ENCODE measurements at regions not wholly inside any gene's neighbourhood (a gene's known extent, or its start where the extent isn't known, plus 50 kb on each side); places are given as distances from the start of the nearest gene placed in this dataset.

DNA sequence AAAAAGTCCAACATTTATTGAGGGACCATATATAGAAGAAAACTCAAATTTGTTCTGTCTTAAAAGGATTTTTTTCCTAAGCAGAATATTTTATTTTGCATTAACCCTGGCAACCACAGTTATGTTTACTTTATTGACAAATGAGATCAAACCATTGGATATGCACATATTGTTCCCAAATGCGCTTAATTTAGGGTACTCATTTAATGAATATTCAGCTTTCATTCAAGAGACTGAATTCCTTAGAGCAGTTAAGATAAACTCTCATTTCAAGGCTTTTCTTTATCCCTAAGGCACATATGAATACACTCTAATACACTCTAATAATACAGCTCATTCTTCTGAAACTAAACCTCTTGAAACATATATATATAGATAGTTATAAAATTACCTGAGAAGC, 150.2 kb downstream of the HMHB1 start:
- TF ChIP-seq, protein P1, sequence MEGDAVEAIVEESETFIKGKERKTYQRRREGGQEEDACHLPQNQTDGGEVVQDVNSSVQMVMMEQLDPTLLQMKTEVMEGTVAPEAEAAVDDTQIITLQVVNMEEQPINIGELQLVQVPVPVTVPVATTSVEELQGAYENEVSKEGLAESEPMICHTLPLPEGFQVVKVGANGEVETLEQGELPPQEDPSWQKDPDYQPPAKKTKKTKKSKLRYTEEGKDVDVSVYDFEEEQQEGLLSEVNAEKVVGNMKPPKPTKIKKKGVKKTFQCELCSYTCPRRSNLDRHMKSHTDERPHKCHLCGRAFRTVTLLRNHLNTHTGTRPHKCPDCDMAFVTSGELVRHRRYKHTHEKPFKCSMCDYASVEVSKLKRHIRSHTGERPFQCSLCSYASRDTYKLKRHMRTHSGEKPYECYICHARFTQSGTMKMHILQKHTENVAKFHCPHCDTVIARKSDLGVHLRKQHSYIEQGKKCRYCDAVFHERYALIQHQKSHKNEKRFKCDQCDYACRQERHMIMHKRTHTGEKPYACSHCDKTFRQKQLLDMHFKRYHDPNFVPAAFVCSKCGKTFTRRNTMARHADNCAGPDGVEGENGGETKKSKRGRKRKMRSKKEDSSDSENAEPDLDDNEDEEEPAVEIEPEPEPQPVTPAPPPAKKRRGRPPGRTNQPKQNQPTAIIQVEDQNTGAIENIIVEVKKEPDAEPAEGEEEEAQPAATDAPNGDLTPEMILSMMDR (IDR thresholded peaks at IDR 0.05), result no peak
- TF ChIP-seq POLR2A (IDR thresholded peaks at IDR 0.05) (no peak), POLR2AphosphoS5 (IDR thresholded peaks at IDR 0.05) (no peak), EP300 (IDR thresholded peaks at IDR 0.05) (no peak)
